Daoy (cell line): ENCODE measurements at regions not wholly inside any gene's neighbourhood (a gene's known extent, or its start where the extent isn't known, plus 50 kb on each side); places are given as distances from the start of the nearest gene placed in this dataset.

Experiments used
- DNase-seq: peaks from one replicate; pipeline ENCODE4 v3.0.0-alpha.2; 2015; ENCODE audit warnings: low read depth

DNA sequence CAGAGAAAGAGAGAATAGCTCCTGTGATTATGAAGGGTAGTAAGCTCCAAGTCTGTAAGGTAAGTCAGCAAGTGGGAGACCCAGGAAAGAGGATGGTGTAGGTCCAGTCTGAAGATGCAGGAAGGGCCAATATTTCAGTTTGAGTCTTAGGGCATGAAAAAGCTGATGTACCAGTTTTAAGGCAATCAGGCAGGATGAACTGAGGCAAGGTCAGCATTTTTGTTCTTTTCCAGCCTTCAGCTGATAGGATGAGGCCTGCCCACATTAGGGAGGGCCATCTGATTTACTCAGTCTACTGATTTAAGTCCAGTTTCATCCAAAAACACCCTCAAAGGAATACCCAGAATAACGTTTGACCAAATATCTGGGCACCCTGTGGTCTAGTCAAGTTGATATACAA lies 347.3 kb downstream of the CMPK2 start:
- no peak for DNase-seq

- DNase-seq, result no peak
Measured at GRCh38 chr2:6523476-6523875, 342.2 kb downstream of the CMPK2 start.

DNA sequence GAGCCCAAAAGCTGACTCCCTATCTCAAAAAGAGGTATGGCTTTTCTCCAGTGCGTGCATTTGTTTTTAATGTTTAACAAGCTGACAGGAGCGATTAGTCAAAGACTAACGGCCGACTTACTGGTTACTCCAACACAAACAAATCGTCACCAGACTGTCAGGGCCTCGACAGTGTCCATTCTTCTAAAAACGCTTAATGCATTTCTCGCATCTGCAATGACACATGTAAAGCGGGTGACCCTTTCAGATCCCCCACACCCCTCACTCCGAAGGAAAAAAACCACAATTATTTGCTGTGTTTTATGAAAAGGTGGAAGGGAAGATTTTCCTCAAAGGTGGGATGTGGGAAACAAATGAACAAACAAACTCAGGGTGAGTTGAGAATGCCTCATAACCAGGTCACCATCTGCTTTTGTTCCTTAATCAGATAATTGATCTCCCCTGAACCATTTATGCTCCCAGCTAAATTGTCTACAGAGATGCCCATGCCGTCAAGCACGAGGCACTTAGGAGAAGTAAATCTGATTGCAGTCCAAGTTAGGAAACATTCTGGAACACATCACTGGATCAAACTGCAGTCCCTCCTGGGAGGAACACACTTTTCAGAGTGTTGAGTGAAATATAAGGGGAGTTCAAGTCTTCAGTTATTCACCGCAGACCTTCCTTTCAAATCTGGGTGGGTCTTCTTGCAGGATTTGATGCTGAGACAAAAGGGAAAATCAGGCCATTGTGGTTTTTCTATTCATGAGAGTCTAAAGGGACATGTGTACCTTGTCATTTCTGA lies 340.8 kb downstream of the CMPK2 start:
- DNase-seq, result no peak

DNA sequence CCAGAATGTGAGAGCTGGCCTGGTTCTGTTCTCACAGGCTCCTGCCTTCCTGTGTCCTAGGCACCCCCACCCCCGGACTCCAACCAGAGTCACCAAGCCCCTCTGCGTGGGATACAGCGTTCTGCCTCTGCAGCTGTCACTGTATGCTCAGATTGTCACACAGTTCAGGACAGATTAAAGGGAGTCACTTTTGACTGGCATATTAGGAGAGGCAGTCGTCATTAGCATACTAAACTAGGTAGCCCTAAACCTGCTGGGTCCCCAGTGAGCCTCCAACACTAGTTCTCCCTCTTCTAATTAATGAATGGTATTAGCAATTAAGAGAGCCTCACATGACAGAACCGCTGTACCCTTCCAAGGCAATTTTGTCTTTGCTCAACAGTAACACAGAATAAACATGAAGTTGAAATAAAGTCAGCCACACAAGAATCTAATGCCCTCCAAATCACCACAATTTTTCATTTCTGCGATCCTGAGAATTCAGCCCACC lies 340.2 kb downstream of the CMPK2 start:
- DNase-seq, result no peak

DNA sequence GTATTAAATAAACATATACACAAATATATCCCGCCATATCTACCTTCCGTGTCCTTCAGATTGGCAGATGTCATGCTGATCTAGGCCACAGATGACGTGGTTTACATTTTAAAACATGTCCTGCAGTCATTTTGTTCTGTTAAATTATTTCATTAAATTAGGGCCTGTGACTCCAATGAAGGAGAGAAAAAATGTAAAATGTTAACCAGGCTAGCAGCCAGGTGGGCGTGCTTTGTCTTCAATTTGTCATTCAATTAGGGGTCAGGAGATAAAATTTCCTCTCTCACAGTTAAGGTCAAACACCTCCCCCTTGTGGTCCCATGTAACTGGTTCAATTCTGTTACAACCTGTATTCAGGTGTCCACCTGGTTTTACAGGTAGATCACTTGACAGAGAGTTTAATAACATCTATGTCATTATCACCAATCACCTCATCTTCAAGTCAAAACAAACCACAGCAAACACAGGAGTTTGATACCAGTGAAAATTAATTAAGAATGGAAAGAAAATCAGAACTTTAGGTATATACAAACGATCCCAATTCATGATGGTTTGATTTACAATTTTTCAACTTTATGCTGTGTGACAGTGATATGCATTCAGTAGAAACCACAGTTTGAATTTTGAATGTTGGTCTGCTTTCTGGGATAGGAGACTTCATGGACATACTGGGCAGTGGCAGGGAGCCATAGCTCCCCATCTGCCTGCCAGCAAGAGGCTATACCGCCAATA lies 339.4 kb downstream of the CMPK2 start:
- DNase-seq, result no peak

DNA sequence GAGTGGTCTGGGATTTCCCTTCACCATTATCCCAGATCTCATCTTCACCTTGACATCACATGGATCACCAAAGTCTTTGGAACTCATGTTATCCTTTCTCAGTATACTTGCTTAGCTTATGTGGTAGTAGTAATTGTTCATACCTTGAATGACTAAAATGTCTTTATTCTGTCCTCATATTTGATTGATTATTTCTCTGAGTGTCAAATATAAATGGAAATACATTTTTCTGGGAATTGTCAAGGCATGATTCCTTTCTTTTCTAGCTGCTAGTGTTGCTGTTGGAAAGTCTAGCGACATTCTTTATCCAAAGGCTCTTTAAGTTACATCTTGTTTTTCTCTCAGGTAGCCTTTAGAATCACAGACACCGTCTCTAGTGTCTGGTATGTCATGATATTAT lies 334.4 kb downstream of the CMPK2 start:
- no peak for DNase-seq

- no peak for DNase-seq
Measured at GRCh38 chr2:6535572-6535971, 330.1 kb downstream of the CMPK2 start.

DNA sequence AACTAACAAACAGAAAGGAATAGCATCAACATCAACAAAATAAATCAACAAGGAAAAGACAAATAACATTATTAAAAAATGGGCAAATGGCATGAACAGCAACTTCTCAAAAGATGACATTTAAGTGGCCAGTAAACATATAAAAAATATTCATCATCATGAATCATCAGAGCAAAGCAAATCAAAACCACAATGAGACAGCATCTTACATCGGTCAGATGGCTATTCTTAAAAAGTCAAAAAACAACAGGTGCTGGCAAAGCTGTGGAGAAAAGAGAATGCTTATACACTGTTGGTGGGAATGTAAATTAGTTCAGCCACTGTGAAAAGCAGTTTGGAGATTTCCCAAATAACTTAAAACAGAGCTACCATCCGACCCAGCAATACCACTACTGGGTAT lies 327.1 kb downstream of the CMPK2 start:
- no peak for DNase-seq

DNA sequence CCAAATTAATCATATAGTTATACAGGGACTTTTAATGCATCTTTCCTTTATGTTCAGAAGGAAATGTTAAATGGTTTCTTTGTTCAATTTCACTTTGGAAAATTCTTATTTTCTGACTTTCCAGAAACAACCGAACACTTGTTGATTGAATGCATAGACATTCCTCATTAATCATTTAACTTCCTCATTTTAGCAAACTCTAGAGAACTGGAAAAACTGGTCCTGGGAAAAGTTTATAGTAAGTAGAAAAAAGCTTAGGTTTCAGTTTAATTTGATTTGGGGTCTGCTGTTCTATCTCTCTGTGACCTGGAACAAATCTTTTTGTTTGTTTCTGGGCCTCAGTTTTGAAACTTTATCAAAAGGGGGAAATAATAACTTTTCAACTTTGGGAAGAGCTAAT lies 320.4 kb downstream of the CMPK2 start:
- DNase-seq, result no peak

DNA sequence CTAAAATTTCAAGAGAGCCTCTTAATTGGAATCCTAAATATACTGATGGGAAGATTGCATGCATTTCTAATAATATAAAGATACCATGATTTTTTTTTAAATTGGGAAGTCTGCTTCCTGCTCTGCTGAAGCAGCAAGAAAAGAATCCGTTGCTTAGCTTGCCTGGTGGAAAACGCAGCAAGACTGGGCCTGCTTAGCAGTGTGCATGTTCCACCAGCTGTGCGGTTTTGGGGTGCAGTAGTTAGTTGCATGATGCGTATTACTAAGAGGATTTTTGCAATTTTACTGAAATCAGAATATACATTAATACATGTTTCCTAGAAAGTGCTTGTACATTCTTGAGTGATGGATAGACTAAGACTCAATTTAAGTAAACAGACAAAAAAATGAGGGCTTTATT lies 319.9 kb downstream of the CMPK2 start:
- DNase-seq, result no peak

DNA sequence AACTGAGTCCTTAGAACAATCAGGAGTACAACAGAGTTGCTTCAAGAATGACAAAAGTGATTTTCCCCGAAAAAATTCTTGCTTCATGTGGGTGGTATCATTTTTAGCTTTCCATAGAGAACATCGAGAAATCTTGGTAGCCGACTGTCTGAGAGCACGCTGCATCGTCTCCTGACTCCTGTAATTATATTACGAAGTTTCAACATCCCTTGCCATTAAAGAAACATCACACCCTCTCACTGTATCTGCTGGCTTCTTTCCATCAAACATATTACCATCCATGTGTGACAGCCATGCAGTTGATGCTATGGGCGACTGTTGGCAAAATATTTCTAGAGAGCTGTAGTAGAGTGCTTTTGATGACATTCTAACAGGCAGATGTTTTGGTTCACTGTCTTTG lies 311.2 kb downstream of the CMPK2 start:
- DNase-seq, result no peak

DNA sequence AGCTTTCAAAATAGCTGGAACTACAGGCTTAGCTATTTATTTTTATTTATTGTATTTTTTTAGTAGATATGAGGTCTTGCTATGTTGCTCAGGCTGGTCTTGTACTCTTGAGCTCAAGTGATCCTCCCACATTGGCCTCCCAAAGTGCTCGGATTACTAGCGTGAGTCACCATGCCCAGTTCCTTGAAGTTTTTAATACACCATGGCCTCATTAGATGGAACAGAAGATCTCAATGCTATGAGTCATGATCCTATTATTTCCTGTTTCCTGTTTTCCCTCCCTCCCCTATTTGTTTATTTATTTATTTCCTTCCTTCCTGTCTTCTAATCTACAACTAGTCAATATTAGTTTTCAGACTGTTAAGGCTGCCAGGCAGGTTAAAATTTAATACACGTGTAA lies 309.0 kb downstream of the CMPK2 start:
- DNase-seq, result no peak

GRCh38 chr2:6557737-6558136 lies 308.0 kb downstream of the CMPK2 start:
- DNase-seq, result no peak

- no peak for DNase-seq
Measured at GRCh38 chr2:6562771-6563170, 302.9 kb downstream of the CMPK2 start.

DNA sequence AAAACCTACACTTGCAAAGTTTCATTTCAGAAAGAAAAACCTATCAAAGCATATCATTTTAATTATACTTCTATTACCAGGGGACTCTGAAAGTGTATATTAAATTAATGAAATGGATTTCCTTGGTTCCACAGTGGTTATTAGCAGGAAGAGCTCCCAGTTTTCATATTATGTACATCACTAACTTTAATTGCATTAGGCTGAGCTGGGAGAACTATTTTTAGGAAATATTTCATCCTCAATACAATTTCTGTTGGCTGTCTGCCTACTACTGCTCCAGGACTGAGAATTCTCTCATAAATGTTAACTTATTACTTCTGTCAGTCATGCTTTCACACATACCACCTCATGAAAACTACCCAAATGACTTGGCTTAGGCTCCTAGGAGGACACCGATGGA lies 301.4 kb downstream of the CMPK2 start:
- DNase-seq, result no peak

GRCh38 chr2:6574121-6574520 lies 291.6 kb downstream of the CMPK2 start:
- DNase-seq, result no peak

DNA sequence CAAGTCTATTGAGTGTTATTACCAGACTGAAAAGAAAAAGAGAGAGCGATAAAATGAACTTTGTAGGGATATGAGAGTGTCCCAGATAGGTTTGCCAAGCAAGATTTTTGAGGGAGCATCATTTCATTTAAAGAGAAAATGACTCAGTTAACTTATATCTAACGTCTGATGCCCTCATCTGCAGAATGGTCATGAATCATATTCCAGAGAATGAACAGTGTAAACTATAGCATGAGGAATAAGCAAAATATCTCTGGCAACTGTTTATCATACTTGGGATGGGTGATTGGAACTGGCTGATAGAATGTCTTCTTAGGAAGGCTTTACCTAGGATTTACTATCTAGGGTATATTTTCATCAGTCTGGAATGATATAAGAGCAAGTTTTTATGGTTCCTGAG lies 289.4 kb downstream of the CMPK2 start:
- no peak for DNase-seq

DNA sequence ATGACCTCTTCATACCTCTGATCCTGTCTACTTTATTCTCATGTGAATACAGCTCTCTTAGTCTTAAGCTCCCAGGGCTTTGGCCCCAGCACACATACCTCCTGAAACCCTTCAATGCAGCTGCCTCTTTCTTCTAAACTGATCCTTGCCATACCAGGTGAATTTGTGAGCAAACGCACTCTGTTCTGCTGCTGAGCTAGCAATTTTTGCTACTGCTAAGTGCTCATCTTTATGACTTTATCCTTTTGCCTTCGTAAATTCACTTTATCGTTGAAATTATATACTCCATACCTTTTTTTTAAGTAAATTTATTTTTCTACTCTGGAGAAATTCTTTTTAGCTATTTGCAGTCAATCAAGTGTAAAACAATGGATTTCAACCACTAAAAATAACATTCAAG lies 287.7 kb downstream of the CMPK2 start:
- DNase-seq, result no peak

GRCh38 chr2:6578416-6578815 lies 287.3 kb downstream of the CMPK2 start:
- no peak for DNase-seq

- DNase-seq, result no peak
Measured at GRCh38 chr2:6579281-6579680, 286.4 kb downstream of the CMPK2 start.

DNA sequence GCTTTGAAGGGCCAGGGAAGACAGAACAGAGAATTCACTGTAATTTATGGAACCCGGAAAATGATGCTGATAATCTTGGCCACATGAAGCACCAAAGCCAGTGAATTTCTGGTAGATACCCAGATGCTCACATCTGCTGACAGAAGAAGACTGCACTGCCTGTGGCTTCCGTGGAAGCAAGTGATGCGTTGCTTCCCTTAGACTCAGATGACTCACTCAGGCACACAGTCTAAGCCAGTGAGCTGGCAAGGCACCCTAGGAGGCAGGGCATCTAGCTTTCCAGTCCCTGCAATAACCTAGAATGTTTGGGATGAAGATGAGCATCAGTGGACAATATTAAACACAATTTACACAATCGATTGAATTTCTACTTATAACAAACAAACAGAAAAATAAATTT lies 284.7 kb downstream of the CMPK2 start:
- DNase-seq, result no peak

GRCh38 chr2:6589150-6589549 lies 276.6 kb downstream of the CMPK2 start:
- DNase-seq, result no peak

DNA sequence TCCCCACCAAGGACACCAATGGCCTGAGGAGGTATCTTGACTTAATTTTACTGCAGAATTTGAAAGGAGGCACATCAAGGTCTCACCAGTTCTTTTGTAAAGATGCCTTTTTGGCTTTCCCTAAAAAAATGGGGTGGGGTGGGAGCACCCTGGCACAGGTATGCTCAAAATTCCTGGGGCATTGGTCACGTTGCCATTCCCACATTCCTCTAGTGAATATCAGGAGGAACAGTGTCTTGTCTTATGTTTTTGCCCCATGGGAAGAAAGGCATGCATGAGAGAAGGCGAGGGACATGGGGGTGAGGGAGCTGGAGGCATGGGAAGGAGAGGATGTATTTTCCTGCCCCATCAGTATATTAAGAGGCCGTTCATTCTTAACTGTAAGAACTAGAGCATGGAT lies 275.3 kb downstream of the CMPK2 start:
- no peak for DNase-seq
